Suprapubic skin (tissue), 4 donors: ENCODE measurements at regions not wholly inside any gene's neighbourhood (a gene's known extent, or its start where the extent isn't known, plus 50 kb on each side); places are given as distances from the start of the nearest gene placed in this dataset.
"Not testable (repeated sequence)": the region's sequence is repeated elsewhere in the genome, so short reads cannot be mapped to it uniquely, and the experiment has no call there.

Source experiments
- EP300 ChIP-seq: sonication (generic); formaldehyde crosslinking; IDR thresholded peaks from one replicate; pipeline ENCODE4 v1.6.1; 2017; ENCODE audit warnings: antibody characterized with exemption
- POLR2A ChIP-seq, 2 donors: fragments of 450-650 bp; IDR thresholded peaks; one replicate each; pipeline ENCODE4 v1.6.1; 2017; ENCODE audit warnings: antibody characterized with exemption in 2 of 2, mild to moderate bottlenecking in 2 of 2, moderate library complexity in 2 of 2
- POLR2AphosphoS5 ChIP-seq, 3 donors: sonication (generic); formaldehyde crosslinking; IDR thresholded peaks; one replicate each; pipeline ENCODE4 v1.6.1; 2017; ENCODE audit warnings: antibody characterized with exemption in 3 of 3
- TF ChIP-seq, protein P1 (sequence below), 2 donors: fragments of 200-600 bp in 1 of 2; fragments of 450-650 bp in 1 of 2; sonication (generic) in 1 of 2; IDR thresholded peaks; one replicate each; pipeline ENCODE4 v1.5.1; 2016 to 2019; ENCODE audit warnings: antibody characterized with exemption in 2 of 2, mild to moderate bottlenecking in 1 of 2, moderate library complexity in 1 of 2

DNA sequence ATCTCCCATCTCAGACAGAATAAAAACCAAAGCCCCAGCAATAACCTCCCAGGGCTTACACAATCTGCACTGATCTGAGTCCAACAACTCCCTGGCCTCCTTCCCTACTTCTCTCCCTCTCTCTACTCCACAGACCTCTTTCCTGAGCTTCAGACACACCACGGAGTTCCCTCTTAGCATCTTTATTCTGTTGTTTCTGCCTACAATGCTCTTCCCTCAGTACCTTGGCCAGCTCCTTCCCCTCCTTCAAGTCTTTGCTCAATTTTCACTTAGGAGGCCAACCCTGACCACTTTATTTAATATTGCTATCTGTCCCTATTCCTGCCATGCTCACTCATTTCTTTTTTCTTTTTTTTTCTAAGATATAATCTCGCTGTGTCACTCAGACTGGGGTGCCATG, 276.7 kb downstream of the CWH43 start:
- TF ChIP-seq, protein P1, sequence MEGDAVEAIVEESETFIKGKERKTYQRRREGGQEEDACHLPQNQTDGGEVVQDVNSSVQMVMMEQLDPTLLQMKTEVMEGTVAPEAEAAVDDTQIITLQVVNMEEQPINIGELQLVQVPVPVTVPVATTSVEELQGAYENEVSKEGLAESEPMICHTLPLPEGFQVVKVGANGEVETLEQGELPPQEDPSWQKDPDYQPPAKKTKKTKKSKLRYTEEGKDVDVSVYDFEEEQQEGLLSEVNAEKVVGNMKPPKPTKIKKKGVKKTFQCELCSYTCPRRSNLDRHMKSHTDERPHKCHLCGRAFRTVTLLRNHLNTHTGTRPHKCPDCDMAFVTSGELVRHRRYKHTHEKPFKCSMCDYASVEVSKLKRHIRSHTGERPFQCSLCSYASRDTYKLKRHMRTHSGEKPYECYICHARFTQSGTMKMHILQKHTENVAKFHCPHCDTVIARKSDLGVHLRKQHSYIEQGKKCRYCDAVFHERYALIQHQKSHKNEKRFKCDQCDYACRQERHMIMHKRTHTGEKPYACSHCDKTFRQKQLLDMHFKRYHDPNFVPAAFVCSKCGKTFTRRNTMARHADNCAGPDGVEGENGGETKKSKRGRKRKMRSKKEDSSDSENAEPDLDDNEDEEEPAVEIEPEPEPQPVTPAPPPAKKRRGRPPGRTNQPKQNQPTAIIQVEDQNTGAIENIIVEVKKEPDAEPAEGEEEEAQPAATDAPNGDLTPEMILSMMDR (IDR thresholded peaks at IDR 0.05): not testable (repeated sequence)
- not testable (repeated sequence) for TF ChIP-seq EP300; POLR2AphosphoS5 (IDR thresholded peaks at IDR 0.05); POLR2A (IDR thresholded peaks at IDR 0.05)
